ENCODE measurements at regions not wholly inside any gene's neighbourhood (a gene's known extent, or its start where the extent isn't known, plus 50 kb on each side); places are given as distances from the start of the nearest gene placed in this dataset.

DNA sequence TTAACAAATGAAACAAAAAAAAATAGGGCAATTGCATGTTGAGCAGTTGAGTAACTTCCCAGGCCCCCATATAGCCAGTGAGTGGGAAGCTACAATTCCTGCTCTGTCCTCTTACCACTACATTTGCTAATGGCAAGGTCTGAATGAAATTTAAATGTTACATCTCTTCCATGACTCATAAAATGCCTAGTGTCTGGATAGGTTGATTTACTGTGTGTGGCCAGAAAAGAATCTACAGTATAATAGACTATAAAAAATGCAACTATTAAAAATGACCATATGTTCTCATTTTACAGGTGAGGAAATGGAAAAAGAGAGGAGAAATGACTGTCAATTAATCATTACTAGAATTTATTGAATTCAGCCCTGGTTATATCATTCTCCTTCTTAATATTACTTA, 1199.3 kb downstream of the CDH11 start:
- TF ChIP-seq MAX (IDR thresholded peaks at IDR 0.05; ENCODE audit: low read depth, low read length) (no peak), POLR2AphosphoS2 (IDR thresholded peaks at IDR 0.05; ENCODE audit: low read depth, low read length) (no peak), DPF2 (IDR thresholded peaks at IDR 0.05) (no peak), POLR2A (IDR thresholded peaks at IDR 0.05; ENCODE audit: low read depth, low read length) (no peak), ZNF274 (IDR thresholded peaks at IDR 0.05; ENCODE audit: insufficient read depth, insufficient read length) (no peak), STAT1 (conservative IDR thresholded peaks at IDR 0.05) (no peak), EZH2 (IDR thresholded peaks at IDR 0.05; ENCODE audit: borderline replicate concordance, control insufficient read depth, low read depth, low read length) (no peak), ZNF592 (IDR thresholded peaks at IDR 0.05) (no peak), HDAC2 (IDR thresholded peaks at IDR 0.05) (no peak), EP300 (IDR thresholded peaks at IDR 0.05; ENCODE audit: borderline replicate concordance in 1 of 2, control insufficient read depth in 1 of 2, low read depth in 2 of 2, low read length in 2 of 2) (no peak), ATF7 (IDR thresholded peaks at IDR 0.05; ENCODE audit: low read depth) (no peak)
- TF ChIP-seq, protein P1, sequence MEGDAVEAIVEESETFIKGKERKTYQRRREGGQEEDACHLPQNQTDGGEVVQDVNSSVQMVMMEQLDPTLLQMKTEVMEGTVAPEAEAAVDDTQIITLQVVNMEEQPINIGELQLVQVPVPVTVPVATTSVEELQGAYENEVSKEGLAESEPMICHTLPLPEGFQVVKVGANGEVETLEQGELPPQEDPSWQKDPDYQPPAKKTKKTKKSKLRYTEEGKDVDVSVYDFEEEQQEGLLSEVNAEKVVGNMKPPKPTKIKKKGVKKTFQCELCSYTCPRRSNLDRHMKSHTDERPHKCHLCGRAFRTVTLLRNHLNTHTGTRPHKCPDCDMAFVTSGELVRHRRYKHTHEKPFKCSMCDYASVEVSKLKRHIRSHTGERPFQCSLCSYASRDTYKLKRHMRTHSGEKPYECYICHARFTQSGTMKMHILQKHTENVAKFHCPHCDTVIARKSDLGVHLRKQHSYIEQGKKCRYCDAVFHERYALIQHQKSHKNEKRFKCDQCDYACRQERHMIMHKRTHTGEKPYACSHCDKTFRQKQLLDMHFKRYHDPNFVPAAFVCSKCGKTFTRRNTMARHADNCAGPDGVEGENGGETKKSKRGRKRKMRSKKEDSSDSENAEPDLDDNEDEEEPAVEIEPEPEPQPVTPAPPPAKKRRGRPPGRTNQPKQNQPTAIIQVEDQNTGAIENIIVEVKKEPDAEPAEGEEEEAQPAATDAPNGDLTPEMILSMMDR (IDR thresholded peaks at IDR 0.05 in 2 of 3, conservative IDR thresholded peaks at IDR 0.05 in 1 of 3; ENCODE audit: control insufficient read depth in 2 of 3, extremely low read depth in 1 of 3, insufficient read depth in 1 of 3, low read depth in 3 of 3, low read length in 3 of 3): no peak
- TF ChIP-seq, protein P2, sequence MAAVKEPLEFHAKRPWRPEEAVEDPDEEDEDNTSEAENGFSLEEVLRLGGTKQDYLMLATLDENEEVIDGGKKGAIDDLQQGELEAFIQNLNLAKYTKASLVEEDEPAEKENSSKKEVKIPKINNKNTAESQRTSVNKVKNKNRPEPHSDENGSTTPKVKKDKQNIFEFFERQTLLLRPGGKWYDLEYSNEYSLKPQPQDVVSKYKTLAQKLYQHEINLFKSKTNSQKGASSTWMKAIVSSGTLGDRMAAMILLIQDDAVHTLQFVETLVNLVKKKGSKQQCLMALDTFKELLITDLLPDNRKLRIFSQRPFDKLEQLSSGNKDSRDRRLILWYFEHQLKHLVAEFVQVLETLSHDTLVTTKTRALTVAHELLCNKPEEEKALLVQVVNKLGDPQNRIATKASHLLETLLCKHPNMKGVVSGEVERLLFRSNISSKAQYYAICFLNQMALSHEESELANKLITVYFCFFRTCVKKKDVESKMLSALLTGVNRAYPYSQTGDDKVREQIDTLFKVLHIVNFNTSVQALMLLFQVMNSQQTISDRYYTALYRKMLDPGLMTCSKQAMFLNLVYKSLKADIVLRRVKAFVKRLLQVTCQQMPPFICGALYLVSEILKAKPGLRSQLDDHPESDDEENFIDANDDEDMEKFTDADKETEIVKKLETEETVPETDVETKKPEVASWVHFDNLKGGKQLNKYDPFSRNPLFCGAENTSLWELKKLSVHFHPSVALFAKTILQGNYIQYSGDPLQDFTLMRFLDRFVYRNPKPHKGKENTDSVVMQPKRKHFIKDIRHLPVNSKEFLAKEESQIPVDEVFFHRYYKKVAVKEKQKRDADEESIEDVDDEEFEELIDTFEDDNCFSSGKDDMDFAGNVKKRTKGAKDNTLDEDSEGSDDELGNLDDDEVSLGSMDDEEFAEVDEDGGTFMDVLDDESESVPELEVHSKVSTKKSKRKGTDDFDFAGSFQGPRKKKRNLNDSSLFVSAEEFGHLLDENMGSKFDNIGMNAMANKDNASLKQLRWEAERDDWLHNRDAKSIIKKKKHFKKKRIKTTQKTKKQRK (IDR thresholded peaks at IDR 0.05; ENCODE audit: low read depth, low read length): no peak
